HCT116 (cell line): ENCODE measurements at regions not wholly inside any gene's neighbourhood (a gene's known extent, or its start where the extent isn't known, plus 50 kb on each side); places are given as distances from the start of the nearest gene placed in this dataset.

Source experiments
- ATAC-seq: fragments of 200-7000 bp; cut with Tn5 transposase; 2 replicates; pipeline ENCODE4 v1.9.1; 2020; ENCODE audit warnings: mild to moderate bottlenecking, moderate library complexity
- BruUV-seq: library from RNA; stranded (reverse); fragments of 400-500 nt; replicated peaks from 2 replicates; lab custom pipeline; 2021; lab: Mats Ljungman, UMichigan
- CTCF ChIA-PET: fragments of 300-600 bp; sonication (Branson Sonifier 250); formaldehyde crosslinking; loops from one replicate; lab custom pipeline; 2021; ENCODE audit warnings: antibody characterized with exemption; lab: Charles Lee
- POLR2A ChIA-PET: fragments of 300-600, 350-600 bp; sonication (Branson Sonifier 250); formaldehyde crosslinking; loops from one replicate; lab custom pipeline; 2021; ENCODE audit warnings: antibody characterized with exemption; lab: Charles Lee
- RAD21 ChIA-PET, 2 experiments: fragments of 300-600 bp; sonication (Branson Sonifier 250); formaldehyde crosslinking; loops; one replicate each; lab custom pipeline; 2023; ENCODE audit warnings: low total read pairs in 2 of 2; ENCODE audit not compliant: uncharacterized antibody in 2 of 2, unreplicated experiment in 2 of 2, low non-redundant PET in 1 of 2; lab: Charles Lee
- DNase-seq: peaks from one replicate; pipeline ENCODE4 v3.0.0-alpha.2; 2010; ENCODE audit warnings: low read depth, low spot score
- H2AFZ ChIP-seq: fragments of 200-600 bp; shearing (Covaris generic), sonication (generic); 2 replicates; pipeline ENCODE4 v1.6.1; 2017; ENCODE audit warnings: low read depth, mixed run types, mixed read lengths, antibody characterized with exemption, low read length; ENCODE audit not compliant: poor library complexity, severe bottlenecking
- H3K27ac ChIP-seq: 2 replicates; pipeline ENCODE4 v1.5.1; 2012; ENCODE audit warnings: low read depth, low read length
- H3K27me3 ChIP-seq: fragments of 200-600 bp; sonication (generic); 2 replicates; pipeline ENCODE4 v1.6.1; 2016; ENCODE audit warnings: mixed run types, low read length, mixed read lengths; ENCODE audit not compliant: insufficient read depth
- H3K36me3 ChIP-seq, 2 experiments: fragments of 200-500 bp in 1 of 2; fragments of 200-600 bp in 1 of 2; sonication (Bioruptor generic) in 1 of 2; sonication (generic) in 1 of 2; 2 replicates each; pipeline versions ENCODE4 v1.5.1 to v1.6.1; 2014 to 2016; ENCODE audit warnings: low read length in 2 of 2, inconsistent platforms in 1 of 2, mixed read lengths in 1 of 2, mixed run types in 1 of 2; ENCODE audit not compliant: insufficient read depth in 2 of 2, control insufficient read depth in 1 of 2
- H3K4me1 ChIP-seq, 2 experiments: fragments of 200-600 bp in 1 of 2; sonication (generic) in 1 of 2; 2 replicates each; pipeline versions ENCODE4 v1.5.1 to v1.6.1; 2012 to 2017; ENCODE audit warnings: low read length in 2 of 2, inconsistent platforms in 1 of 2, mild to moderate bottlenecking in 1 of 2, mixed read lengths in 1 of 2, mixed run types in 1 of 2, moderate library complexity in 1 of 2; ENCODE audit not compliant: insufficient read depth in 2 of 2, control insufficient read depth in 1 of 2
- H3K4me2 ChIP-seq: fragments of 200-600 bp; sonication (generic); 2 replicates; pipeline ENCODE4 v1.6.1; 2017; ENCODE audit warnings: mixed run types, low read length, mixed read lengths
- H3K4me3 ChIP-seq, 2 experiments: fragments of 200-600 bp in 1 of 2; sonication (generic) in 1 of 2; replicated peaks in 1 of 2; 2 replicates each; pipeline ENCODE4 v1.5.1; 2011 to 2016; ENCODE audit warnings: low read length in 2 of 2, control low read depth in 1 of 2, low read depth in 1 of 2, mild to moderate bottlenecking in 1 of 2, mixed read lengths in 1 of 2, mixed run types in 1 of 2
- H3K79me2 ChIP-seq: fragments of 200-600 bp; sonication (generic); 2 replicates; pipeline ENCODE4 v1.6.1; 2017; ENCODE audit warnings: mild to moderate bottlenecking, mixed run types, low read length, moderate library complexity, mixed read lengths; ENCODE audit not compliant: insufficient read depth
- H3K9ac ChIP-seq: fragments of 200-600 bp; sonication (generic); 2 replicates; pipeline ENCODE4 v1.6.1; 2016; ENCODE audit warnings: low read length, mixed read lengths
- H3K9me2 ChIP-seq: fragments of 200-600 bp; sonication (generic), shearing (Covaris generic); 2 replicates; pipeline ENCODE4 v1.6.1; 2017; ENCODE audit warnings: mixed run types, mild to moderate bottlenecking, moderate library complexity; ENCODE audit not compliant: insufficient read depth
- H3K9me3 ChIP-seq, 2 experiments: fragments of 200-500 bp in 1 of 2; fragments of 200-600 bp in 1 of 2; sonication (Bioruptor generic) in 1 of 2; sonication (generic) in 1 of 2; 2 replicates each; pipeline ENCODE4 v1.6.1; 2014 to 2017; ENCODE audit warnings: low read length in 2 of 2, mixed read lengths in 2 of 2, inconsistent platforms in 1 of 2, low read depth in 1 of 2, mild to moderate bottlenecking in 1 of 2, mixed run types in 1 of 2, moderate library complexity in 1 of 2; ENCODE audit not compliant: control insufficient read depth in 1 of 2, insufficient read depth in 1 of 2
- H4K20me1 ChIP-seq: fragments of 200-600 bp; sonication (generic), shearing (Covaris generic); 2 replicates; pipeline ENCODE4 v1.6.1; 2017; ENCODE audit warnings: mixed run types, mild to moderate bottlenecking, moderate library complexity; ENCODE audit not compliant: insufficient read depth
- ATF3 ChIP-seq: IDR thresholded peaks from 2 replicates; pipeline ENCODE4 v1.6.1; 2012
- CEBPB ChIP-seq: IDR thresholded peaks from 2 replicates; pipeline ENCODE4 v1.6.1; 2012; ENCODE audit warnings: low read depth
- CTCF ChIP-seq, 3 experiments: fragments of 200-600 bp in 1 of 3; sonication (generic) in 1 of 3; IDR thresholded peaks in 2 of 3; conservative IDR thresholded peaks in 1 of 3; 2 replicates each; pipeline ENCODE4 v1.5.1; 2012 to 2017; ENCODE audit warnings: low read depth in 2 of 3, low read length in 2 of 3, antibody characterized with exemption in 1 of 3, borderline replicate concordance in 1 of 3, control low read depth in 1 of 3, mild to moderate bottlenecking in 1 of 3, mixed read lengths in 1 of 3, mixed run types in 1 of 3, moderate library complexity in 1 of 3; ENCODE audit not compliant: insufficient read depth in 1 of 3
- EGR1 ChIP-seq: IDR thresholded peaks from 2 replicates; pipeline ENCODE4 v1.6.1; 2012; ENCODE audit warnings: low read depth
- ELF1 ChIP-seq: IDR thresholded peaks from 2 replicates; pipeline ENCODE4 v1.6.1; 2012; ENCODE audit warnings: low read depth, borderline replicate concordance
- EZH2 ChIP-seq: fragments of 200-600 bp; sonication (generic); IDR thresholded peaks from 2 replicates; pipeline ENCODE4 v1.6.1; 2017; ENCODE audit warnings: antibody characterized with exemption, mixed run types
- FOSL1 ChIP-seq: IDR thresholded peaks from 2 replicates; pipeline ENCODE4 v1.6.1; 2012; ENCODE audit warnings: low read depth
- JUND ChIP-seq: IDR thresholded peaks from 2 replicates; pipeline ENCODE4 v1.6.1; 2012
- MAX ChIP-seq: IDR thresholded peaks from 2 replicates; pipeline ENCODE4 v1.6.1; 2012
- POLR2A ChIP-seq: IDR thresholded peaks from 2 replicates; pipeline ENCODE4 v1.7.0; 2011; ENCODE audit warnings: borderline replicate concordance; ENCODE audit not compliant: insufficient read depth, insufficient read length; ENCODE audit errors: extremely low read depth
- POLR2AphosphoS5 ChIP-seq: IDR thresholded peaks from 2 replicates; pipeline ENCODE4 v1.6.1; 2011; ENCODE audit warnings: mild to moderate bottlenecking, low read depth, low read length, moderate library complexity
- REST ChIP-seq: IDR thresholded peaks from 2 replicates; pipeline ENCODE4 v1.6.1; 2012; ENCODE audit warnings: low read depth
- SIN3A ChIP-seq: IDR thresholded peaks from 2 replicates; pipeline ENCODE4 v1.6.1; 2012; ENCODE audit warnings: low read depth
- SP1 ChIP-seq: IDR thresholded peaks from 2 replicates; pipeline ENCODE4 v1.6.1; 2012; ENCODE audit warnings: low read depth
- YY1 ChIP-seq: IDR thresholded peaks from 2 replicates; pipeline ENCODE4 v1.6.1; 2011; ENCODE audit warnings: low read length, low read depth, moderate library complexity, mild to moderate bottlenecking; ENCODE audit not compliant: insufficient replicate concordance; ENCODE audit errors: extremely low read depth
- ZBTB33 ChIP-seq: IDR thresholded peaks from 2 replicates; pipeline ENCODE4 v1.6.1; 2011; ENCODE audit warnings: mild to moderate bottlenecking, low read length, moderate library complexity; ENCODE audit not compliant: insufficient replicate concordance; ENCODE audit errors: extremely low read depth
- ZFX ChIP-seq: fragments of 450-650 bp; IDR thresholded peaks from 2 replicates; pipeline ENCODE4 v1.6.1; 2017
- ZNF274 ChIP-seq: fragments of 200-500 bp; sonication (Bioruptor generic); IDR thresholded peaks from 2 replicates; pipeline ENCODE4 v1.6.1; 2014; ENCODE audit warnings: mild to moderate bottlenecking, low read depth, low read length, inconsistent platforms
- intact Hi-C: fragments of 100-400 bp; cut with micrococcal nuclease; formaldehyde crosslinking; loops from 2 replicates; pipeline ENCODE4 v1.10.0; 2022

GRCh38 chr6:141540207-141540606 lies 592.5 kb upstream of the GJE1 start:
- no peaks in the 10 kb centered on the region for H3K9me3 ChIP-seq
- no peaks in the 10 kb centered on the region for H4K20me1 ChIP-seq
- intact Hi-C loops: no loop called here
- no peak overlapping the region for H3K27ac ChIP-seq
- CTCF ChIA-PET: no interaction called here
- no TSS peak for BruUV-seq
- no peaks in the 10 kb centered on the region for H3K9me2 ChIP-seq
- no peaks in the 10 kb centered on the region for H3K36me3 ChIP-seq
- H3K9ac ChIP-seq: no peak overlapping the region
- 0 out of 2 replicates have a peak, but pooled peaks have one; percentile 34 for ATAC-seq
- RAD21 ChIA-PET: no interaction called here
- no peak overlapping the region for H3K4me3 ChIP-seq
- POLR2A ChIA-PET: no interaction called here
- 0 out of 2 replicates have a peak overlapping the region, but pooled peaks have one; percentile 0 for H3K4me2 ChIP-seq
- H3K27me3 ChIP-seq: no peaks in the 10 kb centered on the region
- H2AFZ ChIP-seq: peak overlapping the region; percentile 62
- peak; percentile 26 for DNase-seq
- H3K4me1 ChIP-seq: peaks cover 0 to 7% of the 10 kb centered on the region in 2 experiments; a peak in 2 of 4 replicates
- TF ChIP-seq CTCF (IDR thresholded peaks at IDR 0.05 in 2 of 3, conservative IDR thresholded peaks at IDR 0.05 in 1 of 3; ENCODE audit: borderline replicate concordance in 1 of 3, insufficient read depth in 1 of 3, low read depth in 2 of 3, low read length in 2 of 3): no peak
- no peak for TF ChIP-seq ZFX
- TF ChIP-seq EZH2: no peak
- no peak for TF ChIP-seq REST
- no peak for TF ChIP-seq POLR2AphosphoS5
- TF ChIP-seq EGR1: no peak
- peak; percentile 66 for TF ChIP-seq FOSL1
- peak; percentile 43; the same call in 1 of the 2 replicates for TF ChIP-seq SP1
- TF ChIP-seq ELF1: no peak
- no peak for TF ChIP-seq SIN3A
- TF ChIP-seq ATF3: no peak
- TF ChIP-seq JUND: peak; percentile 46; the same call in 1 of the 2 replicates
- no peak for TF ChIP-seq YY1
- 0 out of 2 replicates have a peak, but pooled peaks have one; percentile 14 for TF ChIP-seq CEBPB
- no peak for TF ChIP-seq MAX
- no peak for TF ChIP-seq ZNF274
- no peak for TF ChIP-seq ZBTB33
- TF ChIP-seq POLR2A: no peak
- H3K79me2 ChIP-seq: no peaks in the 10 kb centered on the region
